ENCODE measurements at regions not wholly inside any gene's neighbourhood (a gene's known extent, or its start where the extent isn't known, plus 50 kb on each side); places are given as distances from the start of the nearest gene placed in this dataset.

GRCh38 chr11:114836161-114836560 is 157.8 kb downstream of the NXPE2 start:
- TF ChIP-seq CTCF (IDR thresholded peaks at IDR 0.05; ENCODE audit: insufficient read depth, low read depth, low read length) (no peak), EZH2 (IDR thresholded peaks at IDR 0.05; ENCODE audit: insufficient read depth, low read length) (no peak)

Measured in astrocyte (in vitro differentiated cells and primary cell).